ENCODE measurements at regions not wholly inside any gene's neighbourhood (a gene's known extent, or its start where the extent isn't known, plus 50 kb on each side); places are given as distances from the start of the nearest gene placed in this dataset.
A peak's percentile ranks its signal among the peaks of the same experiment; 100 is the strongest.

DNA sequence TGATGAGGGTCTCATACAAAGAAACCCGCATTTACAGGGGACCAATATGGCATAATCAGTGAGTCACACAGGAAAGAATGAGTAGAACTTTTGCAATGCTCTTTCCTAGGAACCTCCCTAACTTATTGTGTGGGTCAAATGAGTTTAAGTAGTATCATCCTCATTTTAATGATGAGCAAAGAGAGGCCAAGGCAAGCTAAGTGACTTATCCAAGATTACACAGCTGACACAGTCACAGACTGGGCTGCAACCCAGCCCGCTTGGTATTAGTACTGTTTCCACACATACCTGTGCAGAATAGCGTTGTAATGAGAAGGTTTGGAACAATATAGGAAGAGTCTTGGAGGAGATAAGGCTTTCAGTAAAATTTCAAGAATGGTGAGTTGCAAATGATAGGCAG, 91.0 kb upstream of the PPP1R2C start:
- Histone ChIP-seq H3K27me3 (ENCODE audit: insufficient read depth, low read length, poor library complexity) (no peaks in the 10 kb centered on the region), H3K4me1 (ENCODE audit: insufficient read depth, low read length) (peaks cover 31% of the 10 kb centered on the region), H3K79me2 (ENCODE audit: insufficient read depth, low read length) (no peaks in the 10 kb centered on the region), H3K4me2 (ENCODE audit: insufficient read depth, low read length) (no peak overlapping the region), H3K4me3 (ENCODE audit: low read depth in 1 of 2, low read length in 2 of 2) (no peak overlapping the region), H3K27ac (ENCODE audit: low read length) (peak overlapping the region; percentile 56; the same call in 1 of the 2 replicates), H3K9ac (ENCODE audit: low read depth, low read length) (no peak overlapping the region), H2AFZ (ENCODE audit: low read depth, low read length) (no peak overlapping the region), H4K20me1 (ENCODE audit: insufficient read depth, low read length) (no peaks in the 10 kb centered on the region), H3K36me3 (ENCODE audit: insufficient read depth, low read length) (no peaks in the 10 kb centered on the region), H3K9me3 (ENCODE audit: insufficient read depth, low read length, severe bottlenecking) (peaks cover 4% of the 10 kb centered on the region)
- no peak for ATAC-seq (ENCODE audit: insufficient read depth, low read depth)
- no peak for DNase-seq
- TF ChIP-seq, protein P1, sequence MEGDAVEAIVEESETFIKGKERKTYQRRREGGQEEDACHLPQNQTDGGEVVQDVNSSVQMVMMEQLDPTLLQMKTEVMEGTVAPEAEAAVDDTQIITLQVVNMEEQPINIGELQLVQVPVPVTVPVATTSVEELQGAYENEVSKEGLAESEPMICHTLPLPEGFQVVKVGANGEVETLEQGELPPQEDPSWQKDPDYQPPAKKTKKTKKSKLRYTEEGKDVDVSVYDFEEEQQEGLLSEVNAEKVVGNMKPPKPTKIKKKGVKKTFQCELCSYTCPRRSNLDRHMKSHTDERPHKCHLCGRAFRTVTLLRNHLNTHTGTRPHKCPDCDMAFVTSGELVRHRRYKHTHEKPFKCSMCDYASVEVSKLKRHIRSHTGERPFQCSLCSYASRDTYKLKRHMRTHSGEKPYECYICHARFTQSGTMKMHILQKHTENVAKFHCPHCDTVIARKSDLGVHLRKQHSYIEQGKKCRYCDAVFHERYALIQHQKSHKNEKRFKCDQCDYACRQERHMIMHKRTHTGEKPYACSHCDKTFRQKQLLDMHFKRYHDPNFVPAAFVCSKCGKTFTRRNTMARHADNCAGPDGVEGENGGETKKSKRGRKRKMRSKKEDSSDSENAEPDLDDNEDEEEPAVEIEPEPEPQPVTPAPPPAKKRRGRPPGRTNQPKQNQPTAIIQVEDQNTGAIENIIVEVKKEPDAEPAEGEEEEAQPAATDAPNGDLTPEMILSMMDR (IDR thresholded peaks at IDR 0.05; ENCODE audit: borderline replicate concordance, extremely low read depth, low read length, poor library complexity, severe bottlenecking) = no peak
- no peak for TF ChIP-seq EZH2 (IDR thresholded peaks at IDR 0.05; ENCODE audit: borderline replicate concordance, low read depth, low read length, severe bottlenecking)

DNA sequence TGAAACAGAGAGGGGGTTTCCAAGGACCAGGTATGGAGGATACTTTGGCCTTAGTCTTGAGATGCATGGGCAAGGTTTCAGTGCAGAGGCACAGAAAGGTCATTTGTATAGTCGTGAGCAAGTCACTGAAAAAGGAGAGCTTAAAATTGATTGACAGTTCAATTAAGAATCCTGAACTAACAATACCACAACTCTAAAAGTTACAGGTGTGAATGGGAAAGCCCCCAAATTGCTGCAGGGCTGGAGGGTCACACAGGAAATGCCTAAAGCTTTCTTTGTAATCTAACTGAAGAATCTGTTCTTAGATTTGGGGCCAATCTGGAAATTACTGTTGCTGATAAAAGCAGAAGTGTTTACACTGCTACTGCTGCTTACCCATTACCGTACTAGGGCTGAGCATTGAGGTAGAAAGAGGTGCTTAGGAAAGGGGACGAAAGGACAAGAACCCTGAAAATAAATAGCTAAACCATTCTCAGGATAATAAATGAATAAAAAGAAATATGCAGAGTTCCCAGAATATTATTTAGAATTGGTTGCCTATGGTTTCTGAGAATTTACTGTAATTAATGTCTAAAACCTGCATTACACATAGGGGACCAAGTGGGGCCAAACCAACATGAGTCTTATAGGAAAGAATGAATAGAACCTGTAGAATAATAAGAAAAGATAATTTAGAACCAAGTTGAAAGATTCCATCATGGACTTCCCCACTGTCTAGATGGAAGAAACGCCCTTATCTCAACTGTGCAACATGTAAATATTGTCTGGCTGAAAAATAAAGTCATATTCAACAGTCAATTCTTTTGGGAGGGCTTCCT, 91.9 kb upstream of the PPP1R2C start:
- DNase-seq (peak; percentile 47), ATAC-seq (ENCODE audit: insufficient read depth, low read depth) (peak; percentile 78)
- H3K27me3 ChIP-seq (ENCODE audit: insufficient read depth, low read length, poor library complexity) = no peaks in the 10 kb centered on the region
- no peak overlapping the region for H3K4me3 ChIP-seq (ENCODE audit: low read depth in 1 of 2, low read length in 2 of 2)
- H3K9ac ChIP-seq (ENCODE audit: low read depth, low read length) = no peak overlapping the region
- H3K9me3 ChIP-seq (ENCODE audit: insufficient read depth, low read length, severe bottlenecking) = peaks cover 4% of the 10 kb centered on the region
- no peaks in the 10 kb centered on the region for H3K36me3 ChIP-seq (ENCODE audit: insufficient read depth, low read length)
- H2AFZ ChIP-seq (ENCODE audit: low read depth, low read length) = no peak overlapping the region
- H3K4me2 ChIP-seq (ENCODE audit: insufficient read depth, low read length) = no peak overlapping the region
- H4K20me1 ChIP-seq (ENCODE audit: insufficient read depth, low read length) = no peaks in the 10 kb centered on the region
- H3K79me2 ChIP-seq (ENCODE audit: insufficient read depth, low read length) = no peaks in the 10 kb centered on the region
- peaks cover 30% of the 10 kb centered on the region for H3K4me1 ChIP-seq (ENCODE audit: insufficient read depth, low read length)
- peak overlapping the region; percentile 56 for H3K27ac ChIP-seq (ENCODE audit: low read length)
- TF ChIP-seq, protein P1 (IDR thresholded peaks at IDR 0.05; ENCODE audit: borderline replicate concordance, extremely low read depth, low read length, poor library complexity, severe bottlenecking) = no peak
- TF ChIP-seq EZH2 (IDR thresholded peaks at IDR 0.05; ENCODE audit: borderline replicate concordance, low read depth, low read length, severe bottlenecking) = no peak

DNA sequence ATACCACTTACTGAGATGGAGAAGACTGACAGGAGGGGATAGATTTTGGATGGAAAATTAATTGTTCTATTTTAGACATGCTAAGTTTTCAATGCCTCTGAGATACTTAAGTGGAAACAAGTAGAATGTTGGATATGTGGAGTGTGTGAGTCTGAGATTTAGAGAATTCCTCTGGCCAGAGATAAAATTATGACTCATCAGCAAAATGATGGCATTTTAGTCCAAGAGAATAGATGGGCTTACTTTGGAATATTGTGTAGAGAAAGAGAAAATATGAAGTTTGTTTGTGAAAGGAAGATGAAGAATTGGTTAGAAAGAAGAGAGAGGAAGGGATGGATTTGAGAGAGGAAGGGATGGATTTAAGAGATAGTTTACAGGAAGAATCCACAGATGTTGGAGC, 108.6 kb upstream of the PPP1R2C start:
- ATAC-seq (ENCODE audit: insufficient read depth, low read depth) = no peak
- no peak for DNase-seq
- Histone ChIP-seq H3K36me3 (ENCODE audit: insufficient read depth, low read length) (no peaks in the 10 kb centered on the region), H3K9ac (ENCODE audit: low read depth, low read length) (no peak overlapping the region), H3K4me2 (ENCODE audit: insufficient read depth, low read length) (no peak overlapping the region), H4K20me1 (ENCODE audit: insufficient read depth, low read length) (no peaks in the 10 kb centered on the region), H3K9me3 (ENCODE audit: insufficient read depth, low read length, severe bottlenecking) (no peaks in the 10 kb centered on the region), H2AFZ (ENCODE audit: low read depth, low read length) (no peak overlapping the region), H3K27me3 (ENCODE audit: insufficient read depth, low read length, poor library complexity) (no peaks in the 10 kb centered on the region), H3K4me1 (ENCODE audit: insufficient read depth, low read length) (no peaks in the 10 kb centered on the region), H3K4me3 (ENCODE audit: low read depth in 1 of 2, low read length in 2 of 2) (no peak overlapping the region), H3K79me2 (ENCODE audit: insufficient read depth, low read length) (no peaks in the 10 kb centered on the region), H3K27ac (ENCODE audit: low read length) (no peak overlapping the region)
- TF ChIP-seq EZH2 (IDR thresholded peaks at IDR 0.05; ENCODE audit: borderline replicate concordance, low read depth, low read length, severe bottlenecking) = no peak
- TF ChIP-seq, protein P1 (IDR thresholded peaks at IDR 0.05; ENCODE audit: borderline replicate concordance, extremely low read depth, low read length, poor library complexity, severe bottlenecking) = no peak
